Kidney (tissue), 13 donors: ENCODE measurements at regions not wholly inside any gene's neighbourhood (a gene's known extent, or its start where the extent isn't known, plus 50 kb on each side); places are given as distances from the start of the nearest gene placed in this dataset.

Experiments used
- DNase-seq, 5 donors: peaks; one replicate each; pipeline ENCODE4 v3.0.0-alpha.2; 2013 to 2020
- FAIRE-seq: peaks from 2 replicates; lab custom pipeline; 2012; peaks lifted over from hg19 to GRCh38; lab: Jason Lieb, UNC
- H3K27ac ChIP-seq, 2 donors: one replicate each; pipeline ENCODE4 v1.7.0; 2013; ENCODE audit warnings: low read depth in 2 of 2, low read length in 2 of 2, inconsistent platforms in 1 of 2
- H3K27me3 ChIP-seq: one replicate; pipeline ENCODE4 v1.7.1; 2013; ENCODE audit warnings: low read length, inconsistent platforms; ENCODE audit not compliant: control insufficient read depth, insufficient read depth
- H3K36me3 ChIP-seq, 3 donors: one replicate each; pipeline versions ENCODE4 v1.7.0 to v1.7.1; 2013; ENCODE audit warnings: low read length in 3 of 3, control low read depth in 1 of 3, inconsistent platforms in 1 of 3; ENCODE audit not compliant: insufficient read depth in 3 of 3, control insufficient read depth in 2 of 3
- H3K4me1 ChIP-seq, 3 donors: one replicate each; pipeline versions ENCODE4 v1.7.0 to v1.7.1; 2013; ENCODE audit warnings: low read length in 3 of 3, inconsistent platforms in 1 of 3, low read depth in 1 of 3; ENCODE audit not compliant: control insufficient read depth in 2 of 3, insufficient read depth in 2 of 3
- H3K4me3 ChIP-seq, 3 donors: one replicate each; pipeline versions ENCODE4 v1.7.0 to v1.8.1; 2013; ENCODE audit warnings: low read length in 3 of 3, control low read depth in 1 of 3, inconsistent platforms in 1 of 3
- H3K9ac ChIP-seq, 3 donors: one replicate each; pipeline versions ENCODE4 v1.7.0 to v1.7.1; 2013; ENCODE audit warnings: low read length in 3 of 3, control low read depth in 1 of 3, inconsistent platforms in 1 of 3
- H3K9me3 ChIP-seq, 3 donors: one replicate each; pipeline versions ENCODE4 v1.7.0 to v1.7.1; 2013; ENCODE audit warnings: low read length in 3 of 3, control low read depth in 1 of 3, inconsistent platforms in 1 of 3; ENCODE audit not compliant: control insufficient read depth in 2 of 3, insufficient read depth in 1 of 3
- CTCF ChIP-seq: IDR thresholded peaks from 3 replicates; pipeline ENCODE4 v1.5.1; 2012; ENCODE audit warnings: mild to moderate bottlenecking, moderate library complexity, borderline replicate concordance; ENCODE audit not compliant: insufficient read depth; ENCODE audit errors: extremely low read depth
- intact Hi-C: fragments of 100-400 bp; cut with DNase I; formaldehyde crosslinking; loops from one replicate; pipeline ENCODE4 v1.11.1; 2022
- donor health status: control.
- donor health status: control.
- donor health status: control.
- donor health status: control.
- donor health status: control.
- donor health status: DM: yes; HTN: yes; CAD: no.
- donor health status: Normal renal cell carcinoma (clear cell type).

DNA sequence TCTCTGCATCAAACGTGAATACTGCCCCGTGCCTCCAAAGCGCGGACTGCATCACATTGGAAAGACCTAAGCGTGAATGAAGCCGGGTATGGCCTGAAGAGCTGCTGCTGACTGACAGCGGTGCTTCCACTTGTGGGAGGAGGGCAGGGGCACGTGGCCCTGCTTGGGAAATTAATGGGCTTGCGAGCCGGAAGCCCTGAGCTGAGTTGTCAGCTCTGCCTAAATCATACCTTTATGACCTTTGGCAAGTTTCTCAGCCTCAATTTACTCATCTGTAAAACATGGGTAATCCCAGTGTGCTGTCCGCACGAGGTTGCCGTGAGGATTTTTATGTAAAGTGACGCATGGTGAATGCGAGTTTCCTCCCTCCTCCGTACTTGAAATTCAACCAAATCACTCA, 67.0 kb upstream of the FOXQ1 start:
- TF ChIP-seq CTCF: no peak
- Histone ChIP-seq H3K4me1 (peaks cover 0 to 8% (median 0%) of the 10 kb centered on the region in 3 donors), H3K4me3 (peak overlapping the region in 1 of 3 donors; percentile 18), H3K27ac (no peak overlapping the region), H3K9me3 (no peaks in the 10 kb centered on the region), H3K36me3 (no peaks in the 10 kb centered on the region), H3K9ac (no peak overlapping the region), H3K27me3 (no peaks in the 10 kb centered on the region)
- DNase-seq (peak in 3 of 5 donors; percentile 51 to 70 (median 60)), FAIRE-seq (no peak)
- intact Hi-C loops: no loop called here

DNA sequence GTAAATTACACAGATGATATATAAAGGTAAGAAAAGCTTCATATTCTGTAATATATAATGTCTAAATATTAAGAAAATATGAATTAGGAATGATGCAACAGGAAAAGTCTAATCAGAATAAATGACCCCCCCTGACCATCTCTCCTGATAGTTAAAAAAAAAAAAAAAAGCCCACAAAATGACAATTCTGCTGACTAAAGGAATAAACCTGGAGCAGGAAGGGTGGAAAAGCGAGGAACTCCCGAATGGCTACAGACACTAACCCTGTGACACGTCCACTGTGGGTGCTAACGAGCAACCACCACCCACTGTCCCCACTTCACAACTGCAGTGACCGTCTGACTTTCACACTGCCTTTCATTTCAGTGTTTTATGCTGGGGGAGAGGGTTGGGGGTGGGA, 67.6 kb upstream of the FOXQ1 start:
- Histone ChIP-seq H3K4me1 (peaks cover 0 to 8% (median 0%) of the 10 kb centered on the region in 3 donors), H3K4me3 (no peak overlapping the region), H3K36me3 (no peaks in the 10 kb centered on the region), H3K27ac (no peak overlapping the region), H3K27me3 (no peaks in the 10 kb centered on the region), H3K9ac (no peak overlapping the region), H3K9me3 (no peaks in the 10 kb centered on the region)
- FAIRE-seq (no peak), DNase-seq (no peak)
- intact Hi-C loops: no loop called here
- TF ChIP-seq CTCF: no peak

GRCh38 chr6:1242446-1242845, 69.5 kb upstream of the FOXQ1 start:
- no peak overlapping the region for H3K4me3 ChIP-seq
- H3K4me1 ChIP-seq: peaks cover 0 to 8% (median 0%) of the 10 kb centered on the region in 3 donors
- FAIRE-seq (no peak), DNase-seq (no peak)
- no peak overlapping the region for H3K27ac ChIP-seq
- no peak for TF ChIP-seq CTCF
- no peaks in the 10 kb centered on the region for H3K27me3 ChIP-seq
- intact Hi-C loops: no loop called here
- H3K9ac ChIP-seq: no peak overlapping the region
- no peaks in the 10 kb centered on the region for H3K9me3 ChIP-seq
- no peaks in the 10 kb centered on the region for H3K36me3 ChIP-seq

- H3K9ac ChIP-seq: no peak overlapping the region
- no peaks in the 10 kb centered on the region for H3K27me3 ChIP-seq
- H3K27ac ChIP-seq: no peak overlapping the region
- TF ChIP-seq CTCF: no peak
- no peaks in the 10 kb centered on the region for H3K36me3 ChIP-seq
- intact Hi-C loops: no loop called here
- FAIRE-seq: no peak
- H3K4me1 ChIP-seq: peaks cover 0 to 8% (median 0%) of the 10 kb centered on the region in 3 donors
- H3K9me3 ChIP-seq: no peaks in the 10 kb centered on the region
- H3K4me3 ChIP-seq: no peak overlapping the region
- DNase-seq: no peak
These were observed 69.9 kb upstream of the FOXQ1 start for GRCh38 chr6:1242021-1242420.
